ENCODE measurements at regions not wholly inside any gene's neighbourhood (a gene's known extent, or its start where the extent isn't known, plus 50 kb on each side); places are given as distances from the start of the nearest gene placed in this dataset.

- intact Hi-C loops (cut with DNase I) = no loop called here
- no peak for DNase-seq
- no peak overlapping the region for H3K27ac ChIP-seq
- H3K4me3 ChIP-seq = no peak overlapping the region
- TF ChIP-seq POLR2AphosphoS5 (IDR thresholded peaks at IDR 0.05) (no peak), POLR2A (IDR thresholded peaks at IDR 0.05) (no peak)
- TF ChIP-seq, protein P1, sequence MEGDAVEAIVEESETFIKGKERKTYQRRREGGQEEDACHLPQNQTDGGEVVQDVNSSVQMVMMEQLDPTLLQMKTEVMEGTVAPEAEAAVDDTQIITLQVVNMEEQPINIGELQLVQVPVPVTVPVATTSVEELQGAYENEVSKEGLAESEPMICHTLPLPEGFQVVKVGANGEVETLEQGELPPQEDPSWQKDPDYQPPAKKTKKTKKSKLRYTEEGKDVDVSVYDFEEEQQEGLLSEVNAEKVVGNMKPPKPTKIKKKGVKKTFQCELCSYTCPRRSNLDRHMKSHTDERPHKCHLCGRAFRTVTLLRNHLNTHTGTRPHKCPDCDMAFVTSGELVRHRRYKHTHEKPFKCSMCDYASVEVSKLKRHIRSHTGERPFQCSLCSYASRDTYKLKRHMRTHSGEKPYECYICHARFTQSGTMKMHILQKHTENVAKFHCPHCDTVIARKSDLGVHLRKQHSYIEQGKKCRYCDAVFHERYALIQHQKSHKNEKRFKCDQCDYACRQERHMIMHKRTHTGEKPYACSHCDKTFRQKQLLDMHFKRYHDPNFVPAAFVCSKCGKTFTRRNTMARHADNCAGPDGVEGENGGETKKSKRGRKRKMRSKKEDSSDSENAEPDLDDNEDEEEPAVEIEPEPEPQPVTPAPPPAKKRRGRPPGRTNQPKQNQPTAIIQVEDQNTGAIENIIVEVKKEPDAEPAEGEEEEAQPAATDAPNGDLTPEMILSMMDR (IDR thresholded peaks at IDR 0.05) = no peak
- no peaks in the 10 kb centered on the region for H3K9me3 ChIP-seq
- no peaks in the 10 kb centered on the region for H3K4me1 ChIP-seq
- H3K36me3 ChIP-seq = no peaks in the 10 kb centered on the region
- H3K27me3 ChIP-seq = no peaks in the 10 kb centered on the region
- 84 to 93% methylated on average over 5 of the region's 5 CpGs for WGBS, 2 donors
Observed at GRCh38 chr4:155573126-155573525, 93.5 kb upstream of the GUCY1A1 start.

DNA sequence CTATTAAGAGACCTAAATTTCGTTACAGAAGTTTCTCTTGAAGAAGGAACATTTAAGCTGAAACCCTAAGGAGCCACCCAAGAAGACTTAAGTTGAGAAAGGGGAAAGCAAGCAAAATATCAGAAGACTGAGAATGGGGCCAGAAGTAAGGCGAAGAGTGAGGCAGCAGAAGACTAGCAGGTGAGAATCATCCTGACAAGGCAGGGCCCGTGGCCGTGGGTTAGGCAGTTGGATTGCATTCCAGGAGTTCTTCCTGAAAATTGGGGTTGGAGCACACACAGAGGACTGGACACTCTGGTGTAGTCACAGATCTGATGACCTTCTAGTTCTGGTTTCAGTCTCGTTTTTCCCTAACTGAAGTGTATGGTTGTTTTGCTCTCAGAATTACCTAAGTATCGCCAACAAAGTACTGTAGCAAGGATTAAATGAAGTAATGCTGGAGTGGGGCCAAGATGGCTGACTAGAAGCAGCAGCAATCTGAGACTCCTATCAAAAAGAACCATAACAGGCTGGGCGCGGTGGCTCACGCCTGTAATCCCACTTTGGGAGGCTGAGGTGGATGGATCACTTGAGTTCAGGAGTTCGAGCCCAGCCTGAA is 94.4 kb upstream of the GUCY1A1 start:
- no peak for DNase-seq
- WGBS, 2 donors = 87 to 88% methylated on average over 10 of the region's 10 CpGs
- intact Hi-C loops (cut with DNase I) = no loop called here

GRCh38 chr4:155571184-155571944 is 95.3 kb upstream of the GUCY1A1 start:
- WGBS, 2 donors = 55 to 56% methylated on average over 1 of the region's 1 CpG
- Histone ChIP-seq H3K27me3 (no peaks in the 10 kb centered on the region), H3K4me3 (no peak overlapping the region), H3K4me1 (no peaks in the 10 kb centered on the region), H3K36me3 (no peaks in the 10 kb centered on the region), H3K9me3 (no peaks in the 10 kb centered on the region), H3K27ac (no peak overlapping the region)
- DNase-seq = no peak
- intact Hi-C loops (cut with DNase I) = no loop called here
- TF ChIP-seq POLR2AphosphoS5 (IDR thresholded peaks at IDR 0.05) = no peak
- TF ChIP-seq, protein P1 (IDR thresholded peaks at IDR 0.05) = no peak
- no peak for TF ChIP-seq POLR2A (IDR thresholded peaks at IDR 0.05)
- TF ChIP-seq EP300 (IDR thresholded peaks at IDR 0.05) = no peak

More for the DNA sequence above, 94.4 kb upstream of the GUCY1A1 start:
- no peak for TF ChIP-seq POLR2A (IDR thresholded peaks at IDR 0.05)
- TF ChIP-seq POLR2AphosphoS5 (IDR thresholded peaks at IDR 0.05) = no peak
- TF ChIP-seq, protein P1 (IDR thresholded peaks at IDR 0.05) = no peak
- TF ChIP-seq EP300 (IDR thresholded peaks at IDR 0.05) = no peak
- Histone ChIP-seq H3K9me3 (no peaks in the 10 kb centered on the region), H3K27ac (no peak overlapping the region), H3K27me3 (no peaks in the 10 kb centered on the region), H3K36me3 (no peaks in the 10 kb centered on the region), H3K4me1 (no peaks in the 10 kb centered on the region), H3K4me3 (no peak overlapping the region)

GRCh38 chr4:155570661-155571060 is 96.0 kb upstream of the GUCY1A1 start:
- H3K4me3 ChIP-seq = no peak overlapping the region
- intact Hi-C loops (cut with DNase I) = no loop called here
- WGBS, 2 donors = 77 to 79% methylated on average over 2 of the region's 2 CpGs
- H3K36me3 ChIP-seq = no peaks in the 10 kb centered on the region
- no peaks in the 10 kb centered on the region for H3K4me1 ChIP-seq
- TF ChIP-seq, protein P1 (IDR thresholded peaks at IDR 0.05) = no peak
- TF ChIP-seq POLR2A (IDR thresholded peaks at IDR 0.05) (no peak), POLR2AphosphoS5 (IDR thresholded peaks at IDR 0.05) (no peak), EP300 (IDR thresholded peaks at IDR 0.05) (no peak)
- no peaks in the 10 kb centered on the region for H3K9me3 ChIP-seq
- H3K27ac ChIP-seq = no peak overlapping the region
- no peak for DNase-seq
- H3K27me3 ChIP-seq = no peaks in the 10 kb centered on the region

All from sigmoid colon (tissue), 6 donors.